Kidney (tissue), 10 donors: ENCODE measurements at regions not wholly inside any gene's neighbourhood (a gene's known extent, or its start where the extent isn't known, plus 50 kb on each side); places are given as distances from the start of the nearest gene placed in this dataset.
A peak's percentile ranks its signal among the peaks of the same experiment; 100 is the strongest.
"Not testable (repeated sequence)": the region's sequence is repeated elsewhere in the genome, so short reads cannot be mapped to it uniquely, and the experiment has no call there.

Experiments
- DNase-seq, 5 donors: peaks; one replicate each; pipeline ENCODE4 v3.0.0-alpha.2; 2013 to 2020
- FAIRE-seq: peaks from 2 replicates; lab custom pipeline; 2012; peaks lifted over from hg19 to GRCh38; lab: Jason Lieb, UNC
- H3K27ac ChIP-seq, 2 donors: one replicate each; pipeline ENCODE4 v1.7.0; 2013; ENCODE audit warnings: low read depth in 2 of 2, low read length in 2 of 2, inconsistent platforms in 1 of 2
- H3K27me3 ChIP-seq: one replicate; pipeline ENCODE4 v1.7.1; 2013; ENCODE audit warnings: low read length, inconsistent platforms; ENCODE audit not compliant: control insufficient read depth, insufficient read depth
- H3K36me3 ChIP-seq, 3 donors: one replicate each; pipeline versions ENCODE4 v1.7.0 to v1.7.1; 2013; ENCODE audit warnings: low read length in 3 of 3, control low read depth in 1 of 3, inconsistent platforms in 1 of 3; ENCODE audit not compliant: insufficient read depth in 3 of 3, control insufficient read depth in 2 of 3
- H3K4me1 ChIP-seq, 3 donors: one replicate each; pipeline versions ENCODE4 v1.7.0 to v1.7.1; 2013; ENCODE audit warnings: low read length in 3 of 3, inconsistent platforms in 1 of 3, low read depth in 1 of 3; ENCODE audit not compliant: control insufficient read depth in 2 of 3, insufficient read depth in 2 of 3
- H3K4me3 ChIP-seq, 3 donors: one replicate each; pipeline versions ENCODE4 v1.7.0 to v1.8.1; 2013; ENCODE audit warnings: low read length in 3 of 3, control low read depth in 1 of 3, inconsistent platforms in 1 of 3
- H3K9ac ChIP-seq, 3 donors: one replicate each; pipeline versions ENCODE4 v1.7.0 to v1.7.1; 2013; ENCODE audit warnings: low read length in 3 of 3, control low read depth in 1 of 3, inconsistent platforms in 1 of 3
- H3K9me3 ChIP-seq, 3 donors: one replicate each; pipeline versions ENCODE4 v1.7.0 to v1.7.1; 2013; ENCODE audit warnings: low read length in 3 of 3, control low read depth in 1 of 3, inconsistent platforms in 1 of 3; ENCODE audit not compliant: control insufficient read depth in 2 of 3, insufficient read depth in 1 of 3
- intact Hi-C: fragments of 100-400 bp; cut with DNase I; formaldehyde crosslinking; loops from one replicate; pipeline ENCODE4 v1.11.1; 2022
- donor health status: control.
- donor health status: control.
- donor health status: DM: yes; HTN: yes; CAD: no.
- donor health status: Normal renal cell carcinoma (clear cell type).

- H3K27ac ChIP-seq, intact Hi-C loops, H3K27me3 ChIP-seq, H3K4me3 ChIP-seq, H3K9ac ChIP-seq, H3K4me1 ChIP-seq, H3K9me3 ChIP-seq, H3K36me3 ChIP-seq, FAIRE-seq: not testable (repeated sequence)
- peak in 1 of 5 donors; percentile 67 for DNase-seq
Measured at GRCh38 chr4:49321511-49322300, 335.6 kb downstream of the CWH43 start.

- H3K9me3 ChIP-seq, H3K27ac ChIP-seq, H3K4me1 ChIP-seq, H3K27me3 ChIP-seq, intact Hi-C loops, H3K9ac ChIP-seq, H3K36me3 ChIP-seq, H3K4me3 ChIP-seq, FAIRE-seq: not testable (repeated sequence)
- peak in 1 of 5 donors; percentile 61 for DNase-seq
Measured at GRCh38 chr4:49322610-49323572, 336.8 kb downstream of the CWH43 start.

- H3K27ac ChIP-seq, H3K9me3 ChIP-seq, H3K36me3 ChIP-seq, H3K4me3 ChIP-seq, H3K4me1 ChIP-seq, H3K9ac ChIP-seq, intact Hi-C loops, FAIRE-seq, H3K27me3 ChIP-seq: not testable (repeated sequence)
- peak in 1 of 5 donors; percentile 82 for DNase-seq
Measured at GRCh38 chr4:49323573-49323940, 337.5 kb downstream of the CWH43 start.
